Neural progenitor cell (in vitro differentiated cells): ENCODE measurements at regions not wholly inside any gene's neighbourhood (a gene's known extent, or its start where the extent isn't known, plus 50 kb on each side); places are given as distances from the start of the nearest gene placed in this dataset.

Experiments used
- DNase-seq: peaks from one replicate; pipeline ENCODE4 v3.0.0-alpha.2; 2016; ENCODE audit warnings: low spot score
- H2AFZ ChIP-seq: fragments of 200-600 bp; sonication (generic); replicated peaks from 2 replicates; pipeline ENCODE4 v1.6.1; 2016; ENCODE audit warnings: antibody characterized with exemption
- H3F3A ChIP-seq: fragments of 200-600 bp; sonication (generic); 2 replicates; pipeline ENCODE4 v1.6.1; 2016; ENCODE audit warnings: antibody characterized with exemption, low read depth
- H3K27ac ChIP-seq: fragments of 200-600 bp; sonication (generic); 2 replicates; pipeline ENCODE4 v1.5.1; 2016; ENCODE audit warnings: mild to moderate bottlenecking
- H3K27me3 ChIP-seq: fragments of 200-600 bp; sonication (generic); 2 replicates; pipeline ENCODE4 v1.6.1; 2016; ENCODE audit warnings: mild to moderate bottlenecking, moderate library complexity
- H3K36me3 ChIP-seq: fragments of 200-600 bp; sonication (generic); 2 replicates; pipeline ENCODE4 v1.5.1; 2016
- H3K4me1 ChIP-seq: fragments of 200-600 bp; sonication (generic); 2 replicates; pipeline ENCODE4 v1.6.1; 2016; ENCODE audit warnings: mixed run types
- H3K4me2 ChIP-seq: fragments of 200-600 bp; sonication (generic); 2 replicates; pipeline ENCODE4 v1.6.1; 2016
- H3K4me3 ChIP-seq: fragments of 200-600 bp; sonication (generic); 2 replicates; pipeline ENCODE4 v1.5.1; 2016
- H3K79me2 ChIP-seq: fragments of 200-600 bp; sonication (generic); 2 replicates; pipeline ENCODE4 v1.6.1; 2016; ENCODE audit warnings: low read depth
- H3K9ac ChIP-seq: fragments of 200-600 bp; sonication (generic); 2 replicates; pipeline ENCODE4 v1.6.1; 2016
- H3K9me3 ChIP-seq: fragments of 200-600 bp; sonication (generic); 2 replicates; pipeline ENCODE4 v1.5.1; 2016; ENCODE audit warnings: low read depth
- H4K20me1 ChIP-seq: fragments of 200-600 bp; sonication (generic); 2 replicates; pipeline ENCODE4 v1.6.1; 2016; ENCODE audit warnings: low read depth
- H3K27ac Mint-ChIP-seq: 3 replicates; pipeline ENCODE4 v1.8.0; 2021; ENCODE audit warnings: mixed read lengths
- H3K27me3 Mint-ChIP-seq: 2 replicates; pipeline ENCODE4 v1.8.0; 2022; ENCODE audit warnings: low read depth, mild to moderate bottlenecking, inconsistent platforms, moderate library complexity, mixed read lengths; ENCODE audit not compliant: insufficient read depth
- H3K36me3 Mint-ChIP-seq: 3 replicates; pipeline ENCODE4 v1.8.0; 2021; ENCODE audit warnings: mixed read lengths
- H3K4me1 Mint-ChIP-seq: 3 replicates; pipeline ENCODE4 v1.8.0; 2021; ENCODE audit warnings: mixed read lengths
- H3K4me3 Mint-ChIP-seq: 3 replicates; pipeline ENCODE4 v1.8.0; 2021; ENCODE audit warnings: mild to moderate bottlenecking, moderate library complexity, mixed read lengths
- H3K9me3 Mint-ChIP-seq: 3 replicates; pipeline ENCODE4 v1.8.0; 2020; ENCODE audit warnings: mixed read lengths
- EZH2 ChIP-seq: fragments of 200-600 bp; sonication (generic); IDR thresholded peaks from 2 replicates; pipeline ENCODE4 v1.6.1; 2017; ENCODE audit warnings: antibody characterized with exemption, mild to moderate bottlenecking, moderate library complexity
- EZH2phosphoT487 ChIP-seq: fragments of 200-600 bp; sonication (generic); IDR thresholded peaks from 2 replicates; pipeline ENCODE4 v1.6.1; 2017; ENCODE audit warnings: antibody characterized with exemption
- TF ChIP-seq, protein P1 (sequence below): fragments of 200-600 bp; sonication (generic); IDR thresholded peaks from 2 replicates; pipeline ENCODE4 v1.5.1; 2017; ENCODE audit warnings: antibody characterized with exemption, mild to moderate bottlenecking

DNA sequence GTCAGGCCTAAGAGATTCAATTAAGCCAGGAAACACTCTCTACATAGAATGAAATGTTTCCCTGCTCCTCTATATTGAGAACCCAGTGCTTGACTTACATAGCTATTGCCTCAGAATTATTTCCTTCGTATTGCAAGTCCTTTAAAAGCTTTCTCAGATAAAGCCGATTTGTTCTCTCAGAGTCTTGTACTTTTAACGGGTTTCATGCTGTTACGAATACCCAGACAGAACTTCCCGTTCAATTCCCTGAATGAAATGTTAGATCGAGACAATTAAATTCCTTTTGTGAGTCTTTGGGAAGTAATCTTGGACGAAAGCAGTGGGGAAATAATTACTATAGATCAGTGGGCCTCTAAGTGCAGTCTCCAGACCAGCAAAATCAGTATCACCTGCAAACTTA is 102.8 kb upstream of the CHL1 start:
- no peaks in the 10 kb centered on the region for H3K9me3 ChIP-seq
- H3K79me2 ChIP-seq, result no peaks in the 10 kb centered on the region
- no peak overlapping the region for H3K4me3 ChIP-seq
- H3K4me2 ChIP-seq, result no peak overlapping the region
- H3K4me1 ChIP-seq, result peaks cover 31% of the 10 kb centered on the region
- no peaks in the 10 kb centered on the region for H4K20me1 ChIP-seq
- no peak overlapping the region for H2AFZ ChIP-seq
- peaks cover 11% of the 10 kb centered on the region for H3F3A ChIP-seq
- Mint-ChIP-seq H3K4me1 (peaks cover 38% of the 10 kb centered on the region), H3K36me3 (no peaks in the 10 kb centered on the region), H3K27ac (no peak overlapping the region), H3K4me3 (no peak overlapping the region), H3K9me3 (peaks cover 2% of the 10 kb centered on the region), H3K27me3 (no peaks in the 10 kb centered on the region)
- no peak for DNase-seq
- no peaks in the 10 kb centered on the region for H3K36me3 ChIP-seq
- no peak overlapping the region for H3K27ac ChIP-seq
- H3K27me3 ChIP-seq, result no peaks in the 10 kb centered on the region
- H3K9ac ChIP-seq, result no peak overlapping the region
- TF ChIP-seq EZH2, result no peak
- TF ChIP-seq, protein P1, sequence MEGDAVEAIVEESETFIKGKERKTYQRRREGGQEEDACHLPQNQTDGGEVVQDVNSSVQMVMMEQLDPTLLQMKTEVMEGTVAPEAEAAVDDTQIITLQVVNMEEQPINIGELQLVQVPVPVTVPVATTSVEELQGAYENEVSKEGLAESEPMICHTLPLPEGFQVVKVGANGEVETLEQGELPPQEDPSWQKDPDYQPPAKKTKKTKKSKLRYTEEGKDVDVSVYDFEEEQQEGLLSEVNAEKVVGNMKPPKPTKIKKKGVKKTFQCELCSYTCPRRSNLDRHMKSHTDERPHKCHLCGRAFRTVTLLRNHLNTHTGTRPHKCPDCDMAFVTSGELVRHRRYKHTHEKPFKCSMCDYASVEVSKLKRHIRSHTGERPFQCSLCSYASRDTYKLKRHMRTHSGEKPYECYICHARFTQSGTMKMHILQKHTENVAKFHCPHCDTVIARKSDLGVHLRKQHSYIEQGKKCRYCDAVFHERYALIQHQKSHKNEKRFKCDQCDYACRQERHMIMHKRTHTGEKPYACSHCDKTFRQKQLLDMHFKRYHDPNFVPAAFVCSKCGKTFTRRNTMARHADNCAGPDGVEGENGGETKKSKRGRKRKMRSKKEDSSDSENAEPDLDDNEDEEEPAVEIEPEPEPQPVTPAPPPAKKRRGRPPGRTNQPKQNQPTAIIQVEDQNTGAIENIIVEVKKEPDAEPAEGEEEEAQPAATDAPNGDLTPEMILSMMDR, result no peak
- no peak for TF ChIP-seq EZH2phosphoT487

DNA sequence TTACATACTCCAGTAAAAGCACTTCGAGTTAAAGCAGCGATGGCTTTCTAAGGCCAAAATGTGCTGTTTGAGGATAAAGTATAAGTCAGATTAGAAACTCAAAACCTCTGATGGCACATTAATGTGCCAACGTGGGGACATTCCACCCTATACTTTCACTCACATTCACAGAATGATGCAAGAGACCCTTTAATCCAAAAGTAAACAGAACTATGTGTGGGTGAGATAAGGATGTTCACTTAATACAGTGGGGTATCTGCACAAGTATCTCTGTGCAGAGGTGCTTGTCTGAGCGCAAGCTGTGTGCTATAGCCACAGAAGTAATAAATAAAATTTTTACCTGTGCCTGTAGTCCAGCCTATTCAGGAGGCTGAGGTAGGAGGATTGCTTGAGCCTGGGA is 100.3 kb upstream of the CHL1 start:
- no peak overlapping the region for H3K27ac Mint-ChIP-seq
- no peak overlapping the region for H2AFZ ChIP-seq
- H3K4me2 ChIP-seq, result no peak overlapping the region
- H4K20me1 ChIP-seq, result no peaks in the 10 kb centered on the region
- H3K36me3 ChIP-seq, result no peaks in the 10 kb centered on the region
- H3K4me1 Mint-ChIP-seq, result peaks cover 63% of the 10 kb centered on the region
- no peak for DNase-seq
- peaks cover 2% of the 10 kb centered on the region for H3K9me3 Mint-ChIP-seq
- H3K9me3 ChIP-seq, result no peaks in the 10 kb centered on the region
- H3K4me1 ChIP-seq, result peaks cover 53% of the 10 kb centered on the region
- no peaks in the 10 kb centered on the region for H3K27me3 Mint-ChIP-seq
- no peaks in the 10 kb centered on the region for H3K27me3 ChIP-seq
- H3K4me3 Mint-ChIP-seq, result no peak overlapping the region
- H3K9ac ChIP-seq, result no peak overlapping the region
- no peak overlapping the region for H3K4me3 ChIP-seq
- no peaks in the 10 kb centered on the region for H3K79me2 ChIP-seq
- peaks cover 18% of the 10 kb centered on the region for H3F3A ChIP-seq
- H3K27ac ChIP-seq, result no peak overlapping the region
- TF ChIP-seq EZH2, result no peak
- TF ChIP-seq EZH2phosphoT487, result no peak
- TF ChIP-seq, protein P1, result no peak
- H3K36me3 Mint-ChIP-seq, result no peaks in the 10 kb centered on the region

DNA sequence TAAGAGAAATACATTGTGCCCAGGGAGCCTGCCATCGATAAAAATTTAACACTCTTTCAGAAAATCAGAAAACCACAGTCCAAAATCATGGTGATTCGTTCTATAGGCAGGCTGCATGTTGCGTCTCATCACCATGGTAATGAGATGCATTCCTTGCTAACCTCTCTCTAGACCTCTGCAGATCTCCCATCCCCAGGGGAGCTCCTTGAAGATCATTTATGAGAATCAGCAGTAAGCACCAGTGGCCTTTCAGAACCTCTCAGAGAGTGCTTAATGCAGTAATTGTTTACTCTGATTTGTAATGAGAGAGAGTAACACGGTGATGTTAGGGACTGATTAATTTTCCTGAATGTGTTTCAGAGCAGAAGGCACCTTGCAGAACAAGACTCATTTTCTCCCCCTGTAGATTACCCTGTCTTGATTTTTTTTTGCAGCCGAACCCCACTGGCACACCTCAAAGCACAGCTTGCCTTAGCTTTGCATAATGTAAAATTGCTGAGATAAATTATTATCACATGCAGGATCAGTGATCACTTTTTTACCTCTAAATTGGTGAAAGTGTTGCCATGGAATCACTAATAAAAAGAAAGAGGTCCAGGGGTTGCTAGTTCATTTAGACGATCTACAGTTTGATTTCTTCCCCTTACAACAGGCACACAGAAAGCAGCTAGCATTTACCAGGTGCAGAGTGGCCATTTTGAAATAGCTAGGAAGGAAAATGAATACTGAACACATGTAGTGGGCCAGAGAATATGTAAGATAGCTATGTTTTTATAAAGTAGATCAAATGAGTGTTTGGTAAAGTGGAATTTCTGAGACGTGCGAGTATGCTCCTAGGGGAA is 98.9 kb upstream of the CHL1 start:
- H3K4me1 ChIP-seq, result peaks cover 67% of the 10 kb centered on the region
- H3F3A ChIP-seq, result peaks cover 18% of the 10 kb centered on the region
- peak; percentile 41 for DNase-seq
- no peaks in the 10 kb centered on the region for H4K20me1 ChIP-seq
- no peaks in the 10 kb centered on the region for H3K27me3 Mint-ChIP-seq
- H3K27ac Mint-ChIP-seq, result peak overlapping the region; percentile 83
- no peaks in the 10 kb centered on the region for H3K27me3 ChIP-seq
- no peaks in the 10 kb centered on the region for H3K9me3 ChIP-seq
- no peak overlapping the region for H3K9ac ChIP-seq
- no peak overlapping the region for H3K4me3 Mint-ChIP-seq
- peak overlapping the region; percentile 27 for H3K4me2 ChIP-seq
- H3K9me3 Mint-ChIP-seq, result peaks cover 2% of the 10 kb centered on the region
- H3K36me3 Mint-ChIP-seq, result no peaks in the 10 kb centered on the region
- H3K27ac ChIP-seq, result no peak overlapping the region
- no peak for TF ChIP-seq EZH2
- TF ChIP-seq, protein P1, result no peak
- TF ChIP-seq EZH2phosphoT487, result no peak
- no peak overlapping the region for H2AFZ ChIP-seq
- no peak overlapping the region for H3K4me3 ChIP-seq
- no peaks in the 10 kb centered on the region for H3K36me3 ChIP-seq
- no peaks in the 10 kb centered on the region for H3K79me2 ChIP-seq
- peaks cover 70% of the 10 kb centered on the region for H3K4me1 Mint-ChIP-seq
